HepG2 (cell line): ENCODE measurements at regions not wholly inside any gene's neighbourhood (a gene's known extent, or its start where the extent isn't known, plus 50 kb on each side); places are given as distances from the start of the nearest gene placed in this dataset.

Experiments used
- ATAC-seq: fragments of 200-7000 bp; cut with Tn5 transposase; 3 replicates; pipeline ENCODE4 v1.9.1; 2020; ENCODE audit warnings: mild to moderate bottlenecking, moderate library complexity
- BruUV-seq: library from RNA; stranded (reverse); fragments of 400-500 nt; replicated peaks from 2 replicates; lab custom pipeline; 2021; lab: Mats Ljungman, UMichigan
- CTCF ChIA-PET: fragments of 300-600 bp; formaldehyde crosslinking; extraction: SDS; loops from one replicate; lab custom pipeline; 2021; ENCODE audit warnings: low total read pairs, inconsistent platforms, low intra/inter-chr PET ratio; lab: Yijun Ruan, JAX
- POLR2A ChIA-PET: fragments of 350-600 bp; sonication (Branson Sonifier 250); formaldehyde crosslinking; loops from one replicate; lab custom pipeline; 2020; ENCODE audit warnings: antibody characterized with exemption, inconsistent platforms; lab: Yijun Ruan, JAX
- DNase-seq: peaks from one replicate; pipeline ENCODE4 v3.0.0-alpha.2; 2015; ENCODE audit warnings: low spot score
- FAIRE-seq: peaks from 3 replicates; lab custom pipeline; 2011; peaks lifted over from hg19 to GRCh38; lab: Jason Lieb, UNC
- H2AFZ ChIP-seq: one replicate; pipeline ENCODE4 v1.6.1; 2011; ENCODE audit warnings: low read length, inconsistent platforms
- H3K27ac ChIP-seq: fragments of 300-600 bp; 3 replicates; pipeline ENCODE4 v1.8.0; 2011; ENCODE audit warnings: mixed run types, mild to moderate bottlenecking, mixed read lengths, low read length, inconsistent platforms; ENCODE audit not compliant: insufficient read depth; ENCODE audit errors: extremely low read length
- H3K27me3 ChIP-seq, 2 experiments: fragments of 200-600 bp in 1 of 2; 2 replicates in 1 of 2; 3 replicates in 1 of 2; pipeline versions ENCODE4 v1.6.0 to v1.8.0; 2011; ENCODE audit warnings: low read length in 2 of 2, mild to moderate bottlenecking in 2 of 2, moderate library complexity in 2 of 2, inconsistent platforms in 1 of 2; ENCODE audit not compliant: insufficient read depth in 2 of 2, control insufficient read depth in 1 of 2
- H3K36me3 ChIP-seq, 2 experiments: fragments of 200-600 bp in 1 of 2; replicated peaks in 1 of 2; 2 replicates in 1 of 2; 3 replicates in 1 of 2; pipeline versions ENCODE4 v1.5.1 to v1.8.0; 2011; ENCODE audit warnings: low read length in 2 of 2, inconsistent platforms in 1 of 2; ENCODE audit not compliant: insufficient read depth in 2 of 2, control insufficient read depth in 1 of 2
- H3K4me1 ChIP-seq: 2 replicates; pipeline ENCODE4 v1.5.1; 2012; ENCODE audit warnings: low read length, inconsistent platforms; ENCODE audit not compliant: insufficient read depth
- H3K4me2 ChIP-seq: 2 replicates; pipeline ENCODE4 v1.6.0; 2011; ENCODE audit warnings: low read depth, low read length, inconsistent platforms
- H3K4me3 ChIP-seq, 3 experiments: fragments of 200-600 bp in 1 of 3; sonication (generic), shearing (Covaris generic) in 1 of 3; replicated peaks in 1 of 3; 2 replicates each; pipeline ENCODE4 v1.5.1; 2011 to 2016; ENCODE audit warnings: low read length in 3 of 3, inconsistent platforms in 2 of 3, low read depth in 2 of 3, mild to moderate bottlenecking in 2 of 3, control low read depth in 1 of 3, mixed read lengths in 1 of 3; ENCODE audit not compliant: insufficient read depth in 1 of 3
- H3K79me2 ChIP-seq: one replicate; pipeline ENCODE4 v1.6.1; 2011; ENCODE audit warnings: low read length, inconsistent platforms; ENCODE audit not compliant: insufficient read depth
- H3K9ac ChIP-seq: 2 replicates; pipeline ENCODE4 v1.6.0; 2011; ENCODE audit warnings: mild to moderate bottlenecking, low read depth, low read length, inconsistent platforms; ENCODE audit not compliant: insufficient read depth
- H3K9me3 ChIP-seq: 2 replicates; pipeline ENCODE4 v1.5.1; 2012; ENCODE audit warnings: mild to moderate bottlenecking, low read length
- H4K20me1 ChIP-seq: 2 replicates; pipeline ENCODE4 v1.6.0; 2011; ENCODE audit warnings: inconsistent platforms, mild to moderate bottlenecking, low read length, moderate library complexity; ENCODE audit not compliant: insufficient read depth
- HCFC1 ChIP-seq: fragments of 150-350 bp; IDR thresholded peaks from 2 replicates; pipeline ENCODE4 v1.6.1; 2014; ENCODE audit warnings: low read depth, low read length
- KMT2A ChIP-seq: sonication (generic); formaldehyde crosslinking; IDR thresholded peaks from 2 replicates; pipeline ENCODE4 v1.4.0; 2020; ENCODE audit warnings: missing genetic modification reagents
- TFE3 ChIP-seq: IDR thresholded peaks from 2 replicates; pipeline ENCODE4 v1.6.1; 2016
- ZNF777 ChIP-seq: sonication (generic); formaldehyde crosslinking; IDR thresholded peaks from 2 replicates; pipeline ENCODE4 v1.4.0; 2020; ENCODE audit warnings: missing genetic modification reagents
- WGBS: methylation state at CpG from one replicate; pipeline ENCODE4 v1.1.6; 2017; ENCODE audit warnings: low lambda C conversion rate; 5-methylcytosine and 5-hydroxymethylcytosine counted together
- in situ Hi-C: cut with HindIII; loops from 2 replicates; pipeline ENCODE4 v1.10.0; 2017; ENCODE audit warnings: low pct_unique_long_range_greater_than_20kb; ENCODE audit not compliant: extremely low pct_ligation_motif_present
- intact Hi-C: fragments of 100-400 bp; cut with micrococcal nuclease; formaldehyde crosslinking; loops from one replicate; pipeline ENCODE4 v1.10.0; 2022; ENCODE audit not compliant: unreplicated experiment
- TF ChIP-seq, protein P1 (sequence below): sonication (generic); formaldehyde crosslinking; IDR thresholded peaks from 2 replicates; pipeline ENCODE4 v1.4.0; 2020; ENCODE audit warnings: missing genetic modification reagents
- TF ChIP-seq, protein P2 (sequence below): IDR thresholded peaks from 2 replicates; pipeline ENCODE4 v1.6.1; 2016

DNA sequence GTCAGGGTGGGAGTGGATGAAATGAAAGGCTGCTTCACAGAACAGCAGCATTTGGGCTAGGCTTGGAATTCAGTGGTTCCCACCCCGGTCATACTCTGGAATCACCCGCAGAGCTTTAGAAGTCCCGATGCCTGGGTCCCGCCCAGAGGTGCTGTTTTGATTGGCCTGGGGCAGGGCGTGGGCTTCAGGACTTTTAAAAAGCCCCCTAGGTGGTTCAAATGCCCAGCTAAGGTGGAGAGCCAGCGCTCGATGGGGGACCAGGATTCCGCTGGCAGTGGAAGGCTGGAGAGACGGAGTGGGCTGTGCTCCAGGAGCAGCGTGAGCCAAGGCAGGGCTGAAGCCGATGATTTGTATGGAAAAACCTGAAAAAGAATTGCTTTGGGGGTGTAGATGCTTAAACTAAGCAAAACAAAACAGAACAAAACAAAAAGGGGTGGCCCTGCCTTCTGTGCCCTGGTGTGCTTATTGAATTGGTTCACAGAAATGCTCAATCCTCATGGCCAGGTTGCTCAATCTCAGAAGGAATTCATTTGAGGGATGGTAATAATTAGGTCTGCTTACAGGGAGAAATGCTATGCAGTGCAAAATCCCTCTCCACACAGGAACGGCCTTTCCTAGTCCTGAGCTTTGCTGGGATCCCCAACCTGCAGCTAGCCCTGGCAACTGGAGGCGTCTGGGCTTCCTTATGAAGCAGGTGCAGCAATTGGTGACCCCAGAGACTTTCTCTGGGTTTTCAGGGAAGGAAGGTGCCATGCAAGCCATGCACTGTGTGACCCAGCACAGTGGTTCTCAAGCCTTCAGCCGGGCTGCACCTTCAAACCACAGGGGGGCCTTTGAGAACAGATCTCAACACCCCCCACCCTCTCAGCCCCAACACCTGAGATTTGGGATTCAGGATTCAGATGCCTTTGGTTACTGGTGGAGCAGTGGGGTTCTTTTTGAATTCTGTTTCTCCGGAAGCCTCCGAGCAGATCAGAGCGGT lies 174.0 kb upstream of the ZNF618 start (continued):
- TF ChIP-seq TFE3 (CRISPR knock-in tag) (no peak), ZNF777 (no peak), HCFC1 (no peak)

GRCh38 chr9:113705306-113705927 lies 170.7 kb upstream of the ZNF618 start:
- peak overlapping the region; percentile 49 for H3K4me2 ChIP-seq
- no peak for ATAC-seq
- intact Hi-C loops = no loop called here
- ChIA-PET CTCF (no interaction called here), POLR2A (no interaction called here)
- H4K20me1 ChIP-seq = no peaks in the 10 kb centered on the region
- H3K9ac ChIP-seq = no peak overlapping the region; the same call in 1 of the 2 replicates
- H3K27ac ChIP-seq = peak overlapping the region; percentile 65
- no peak overlapping the region for H2AFZ ChIP-seq
- peaks cover 0 to 13% of the 10 kb centered on the region in 2 experiments; a peak in 2 of 5 replicates for H3K27me3 ChIP-seq
- in situ Hi-C loops = no loop called here
- 71% methylated on average over 6 of the region's 6 CpGs for WGBS
- no peak overlapping the region; a peak in 1 of 6 replicates for H3K4me3 ChIP-seq
- H3K36me3 ChIP-seq = no peaks in the 10 kb centered on the region
- TF ChIP-seq, protein P1, sequence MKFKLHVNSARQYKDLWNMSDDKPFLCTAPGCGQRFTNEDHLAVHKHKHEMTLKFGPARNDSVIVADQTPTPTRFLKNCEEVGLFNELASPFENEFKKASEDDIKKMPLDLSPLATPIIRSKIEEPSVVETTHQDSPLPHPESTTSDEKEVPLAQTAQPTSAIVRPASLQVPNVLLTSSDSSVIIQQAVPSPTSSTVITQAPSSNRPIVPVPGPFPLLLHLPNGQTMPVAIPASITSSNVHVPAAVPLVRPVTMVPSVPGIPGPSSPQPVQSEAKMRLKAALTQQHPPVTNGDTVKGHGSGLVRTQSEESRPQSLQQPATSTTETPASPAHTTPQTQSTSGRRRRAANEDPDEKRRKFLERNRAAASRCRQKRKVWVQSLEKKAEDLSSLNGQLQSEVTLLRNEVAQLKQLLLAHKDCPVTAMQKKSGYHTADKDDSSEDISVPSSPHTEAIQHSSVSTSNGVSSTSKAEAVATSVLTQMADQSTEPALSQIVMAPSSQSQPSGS (CRISPR knock-in tag) = no peak
- TF ChIP-seq, protein P2, sequence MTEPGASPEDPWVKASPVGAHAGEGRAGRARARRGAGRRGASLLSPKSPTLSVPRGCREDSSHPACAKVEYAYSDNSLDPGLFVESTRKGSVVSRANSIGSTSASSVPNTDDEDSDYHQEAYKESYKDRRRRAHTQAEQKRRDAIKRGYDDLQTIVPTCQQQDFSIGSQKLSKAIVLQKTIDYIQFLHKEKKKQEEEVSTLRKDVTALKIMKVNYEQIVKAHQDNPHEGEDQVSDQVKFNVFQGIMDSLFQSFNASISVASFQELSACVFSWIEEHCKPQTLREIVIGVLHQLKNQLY = peak; percentile 10; the same call in 1 of the 2 replicates
- 0 out of 2 replicates have a peak, but pooled peaks have one; percentile 20 for TF ChIP-seq KMT2A (CRISPR knock-in tag)
- no peak for DNase-seq
- no peaks in the 10 kb centered on the region for H3K9me3 ChIP-seq
- no peaks in the 10 kb centered on the region for H3K79me2 ChIP-seq
- H3K4me1 ChIP-seq = peaks cover 41% of the 10 kb centered on the region
- no TSS peak for BruUV-seq
- FAIRE-seq = no peak
